Peyer's patch (tissue), 4 donors: ENCODE measurements at regions not wholly inside any gene's neighbourhood (a gene's known extent, or its start where the extent isn't known, plus 50 kb on each side); places are given as distances from the start of the nearest gene placed in this dataset.

Source experiments
- POLR2A ChIP-seq, 2 donors: fragments of 450-650 bp; IDR thresholded peaks; one replicate each; pipeline ENCODE4 v1.5.1; 2017; ENCODE audit warnings: antibody characterized with exemption in 2 of 2, mild to moderate bottlenecking in 2 of 2, moderate library complexity in 2 of 2
- TF ChIP-seq, protein P1 (sequence below), 6 experiments: fragments of 450-650 bp in 4 of 6; fragments of 200-600 bp in 2 of 6; sonication (generic) in 1 of 6; IDR thresholded peaks; one replicate each; pipeline ENCODE4 v1.5.1; 2017 to 2019; ENCODE audit warnings: antibody characterized with exemption in 6 of 6, mild to moderate bottlenecking in 3 of 6, moderate library complexity in 1 of 6

DNA sequence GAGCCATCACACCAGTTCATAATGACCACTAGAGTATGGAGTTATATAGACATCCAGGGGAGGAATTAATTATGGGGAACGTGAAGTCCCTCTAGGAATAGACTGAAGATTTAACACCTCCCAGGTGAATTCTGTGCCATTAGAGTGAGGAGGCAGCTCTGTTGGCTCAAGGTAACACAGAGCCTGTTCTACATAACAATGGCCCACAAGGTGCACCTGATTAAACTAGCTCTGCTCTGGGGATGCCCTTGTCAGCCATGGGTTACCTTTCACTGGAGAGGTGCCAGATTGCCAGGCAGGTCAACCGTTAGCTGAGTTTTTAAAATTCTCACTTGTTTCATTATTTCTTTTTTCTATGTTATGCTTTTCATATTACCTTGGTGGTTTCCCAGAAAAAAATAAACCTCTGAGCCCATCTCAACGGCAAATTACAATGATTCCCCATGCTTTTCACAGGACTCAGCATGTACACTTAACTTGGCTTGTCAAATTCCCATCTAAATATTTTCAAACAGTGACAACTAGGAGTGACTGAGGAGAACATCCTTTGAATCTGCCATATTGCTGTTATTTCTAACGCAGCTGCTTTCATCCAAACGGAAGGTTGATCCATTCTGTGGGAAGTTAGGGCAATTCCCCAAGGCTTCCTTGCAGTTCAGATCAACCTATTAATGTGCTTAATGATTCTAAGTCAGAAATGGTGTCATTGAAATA is 512.9 kb downstream of the MCTP2 start:
- TF ChIP-seq, protein P1, sequence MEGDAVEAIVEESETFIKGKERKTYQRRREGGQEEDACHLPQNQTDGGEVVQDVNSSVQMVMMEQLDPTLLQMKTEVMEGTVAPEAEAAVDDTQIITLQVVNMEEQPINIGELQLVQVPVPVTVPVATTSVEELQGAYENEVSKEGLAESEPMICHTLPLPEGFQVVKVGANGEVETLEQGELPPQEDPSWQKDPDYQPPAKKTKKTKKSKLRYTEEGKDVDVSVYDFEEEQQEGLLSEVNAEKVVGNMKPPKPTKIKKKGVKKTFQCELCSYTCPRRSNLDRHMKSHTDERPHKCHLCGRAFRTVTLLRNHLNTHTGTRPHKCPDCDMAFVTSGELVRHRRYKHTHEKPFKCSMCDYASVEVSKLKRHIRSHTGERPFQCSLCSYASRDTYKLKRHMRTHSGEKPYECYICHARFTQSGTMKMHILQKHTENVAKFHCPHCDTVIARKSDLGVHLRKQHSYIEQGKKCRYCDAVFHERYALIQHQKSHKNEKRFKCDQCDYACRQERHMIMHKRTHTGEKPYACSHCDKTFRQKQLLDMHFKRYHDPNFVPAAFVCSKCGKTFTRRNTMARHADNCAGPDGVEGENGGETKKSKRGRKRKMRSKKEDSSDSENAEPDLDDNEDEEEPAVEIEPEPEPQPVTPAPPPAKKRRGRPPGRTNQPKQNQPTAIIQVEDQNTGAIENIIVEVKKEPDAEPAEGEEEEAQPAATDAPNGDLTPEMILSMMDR (IDR thresholded peaks at IDR 0.05) = no peak
- TF ChIP-seq POLR2A (IDR thresholded peaks at IDR 0.05) = no peak
